HUES48 (cell line): ENCODE measurements at regions not wholly inside any gene's neighbourhood (a gene's known extent, or its start where the extent isn't known, plus 50 kb on each side); places are given as distances from the start of the nearest gene placed in this dataset.

Source experiments
- H3K27ac ChIP-seq: one replicate; pipeline ENCODE4 v1.7.0; 2013; ENCODE audit warnings: low read depth, low read length, inconsistent platforms
- H3K27me3 ChIP-seq: 2 replicates; pipeline ENCODE4 v1.6.1; 2013; ENCODE audit warnings: mild to moderate bottlenecking, low read length; ENCODE audit not compliant: control insufficient read depth, insufficient read depth
- H3K36me3 ChIP-seq: 2 replicates; pipeline ENCODE4 v1.6.1; 2013; ENCODE audit warnings: low read length; ENCODE audit not compliant: control insufficient read depth, insufficient read depth
- H3K4me1 ChIP-seq: 2 replicates; pipeline ENCODE4 v1.6.1; 2013; ENCODE audit warnings: mild to moderate bottlenecking, low read length; ENCODE audit not compliant: control insufficient read depth, insufficient read depth
- H3K4me3 ChIP-seq: 2 replicates; pipeline ENCODE4 v1.5.1; 2013; ENCODE audit warnings: mild to moderate bottlenecking, low read depth, low read length
- H3K9ac ChIP-seq: 2 replicates; pipeline ENCODE4 v1.6.1; 2013; ENCODE audit warnings: mild to moderate bottlenecking, low read depth, low read length, moderate library complexity
- H3K9me3 ChIP-seq: 2 replicates; pipeline ENCODE4 v1.6.1; 2013; ENCODE audit warnings: low read length; ENCODE audit not compliant: control insufficient read depth, insufficient read depth

GRCh38 chr6:18672852-18673251, 285.7 kb downstream of the RNF144B start:
- H3K36me3 ChIP-seq, result no peaks in the 10 kb centered on the region

GRCh38 chr6:18674346-18674745, 287.2 kb downstream of the RNF144B start:
- no peak overlapping the region for H3K27ac ChIP-seq
- no peak overlapping the region for H3K4me3 ChIP-seq
- no peaks in the 10 kb centered on the region for H3K9me3 ChIP-seq
- no peaks in the 10 kb centered on the region for H3K36me3 ChIP-seq
- no peaks in the 10 kb centered on the region for H3K27me3 ChIP-seq
- no peaks in the 10 kb centered on the region for H3K4me1 ChIP-seq
- H3K9ac ChIP-seq, result no peak overlapping the region

More at GRCh38 chr6:18672852-18673251, 285.7 kb downstream of the RNF144B start:
- Histone ChIP-seq H3K9me3 (no peaks in the 10 kb centered on the region), H3K27me3 (no peaks in the 10 kb centered on the region), H3K9ac (no peak overlapping the region), H3K4me1 (no peaks in the 10 kb centered on the region), H3K4me3 (no peak overlapping the region), H3K27ac (no peak overlapping the region)

- H3K27ac ChIP-seq, result no peak overlapping the region
- no peaks in the 10 kb centered on the region for H3K36me3 ChIP-seq
- no peaks in the 10 kb centered on the region for H3K4me1 ChIP-seq
- H3K4me3 ChIP-seq, result no peak overlapping the region
- no peaks in the 10 kb centered on the region for H3K27me3 ChIP-seq
- H3K9ac ChIP-seq, result no peak overlapping the region
- H3K9me3 ChIP-seq, result no peaks in the 10 kb centered on the region
Measured at GRCh38 chr6:18675881-18676280, 288.7 kb downstream of the RNF144B start.

- Histone ChIP-seq H3K27me3 (no peaks in the 10 kb centered on the region), H3K9me3 (no peaks in the 10 kb centered on the region), H3K36me3 (no peaks in the 10 kb centered on the region)
Measured at GRCh38 chr6:18676548-18676947, 289.4 kb downstream of the RNF144B start.

GRCh38 chr6:18680842-18681241, 293.7 kb downstream of the RNF144B start:
- no peak overlapping the region for H3K4me3 ChIP-seq
- no peaks in the 10 kb centered on the region for H3K27me3 ChIP-seq
- no peaks in the 10 kb centered on the region for H3K9me3 ChIP-seq
- H3K4me1 ChIP-seq, result no peaks in the 10 kb centered on the region
- no peak overlapping the region for H3K9ac ChIP-seq
- no peak overlapping the region for H3K27ac ChIP-seq
- no peaks in the 10 kb centered on the region for H3K36me3 ChIP-seq

More at GRCh38 chr6:18676548-18676947, 289.4 kb downstream of the RNF144B start:
- no peak overlapping the region for H3K27ac ChIP-seq
- no peak overlapping the region for H3K9ac ChIP-seq
- no peak overlapping the region for H3K4me3 ChIP-seq
- H3K4me1 ChIP-seq, result no peaks in the 10 kb centered on the region

GRCh38 chr6:18681832-18682503, 294.8 kb downstream of the RNF144B start:
- Histone ChIP-seq H3K36me3 (no peaks in the 10 kb centered on the region), H3K4me1 (no peaks in the 10 kb centered on the region), H3K27me3 (no peaks in the 10 kb centered on the region), H3K27ac (no peak overlapping the region), H3K4me3 (no peak overlapping the region), H3K9ac (no peak overlapping the region), H3K9me3 (no peaks in the 10 kb centered on the region)

GRCh38 chr6:18684343-18684742, 297.2 kb downstream of the RNF144B start:
- Histone ChIP-seq H3K4me3 (no peak overlapping the region), H3K27me3 (no peaks in the 10 kb centered on the region), H3K36me3 (no peaks in the 10 kb centered on the region), H3K9ac (no peak overlapping the region), H3K9me3 (no peaks in the 10 kb centered on the region), H3K27ac (no peak overlapping the region), H3K4me1 (no peaks in the 10 kb centered on the region)

GRCh38 chr6:18692929-18693685, 306.0 kb downstream of the RNF144B start:
- H3K36me3 ChIP-seq, result no peaks in the 10 kb centered on the region
- no peak overlapping the region for H3K9ac ChIP-seq
- no peaks in the 10 kb centered on the region for H3K9me3 ChIP-seq
- peaks cover 11% of the 10 kb centered on the region for H3K4me1 ChIP-seq
- H3K27ac ChIP-seq, result no peak overlapping the region
- H3K4me3 ChIP-seq, result no peak overlapping the region
- H3K27me3 ChIP-seq, result no peaks in the 10 kb centered on the region

- no peak overlapping the region for H3K27ac ChIP-seq
- no peaks in the 10 kb centered on the region for H3K36me3 ChIP-seq
- no peak overlapping the region for H3K9ac ChIP-seq
- no peak overlapping the region for H3K4me3 ChIP-seq
- peaks cover 11% of the 10 kb centered on the region for H3K4me1 ChIP-seq
- H3K9me3 ChIP-seq, result no peaks in the 10 kb centered on the region
- no peaks in the 10 kb centered on the region for H3K27me3 ChIP-seq
Measured at GRCh38 chr6:18693881-18694280, 306.7 kb downstream of the RNF144B start.

GRCh38 chr6:18703546-18703945, 316.4 kb downstream of the RNF144B start:
- H3K9ac ChIP-seq, result no peak overlapping the region
- H3K9me3 ChIP-seq, result no peaks in the 10 kb centered on the region
- H3K4me1 ChIP-seq, result no peaks in the 10 kb centered on the region
- H3K27ac ChIP-seq, result no peak overlapping the region
- no peak overlapping the region for H3K4me3 ChIP-seq
- no peaks in the 10 kb centered on the region for H3K36me3 ChIP-seq
- no peaks in the 10 kb centered on the region for H3K27me3 ChIP-seq

GRCh38 chr6:18707714-18708439, 320.7 kb downstream of the RNF144B start:
- no peak overlapping the region for H3K9ac ChIP-seq

More at GRCh38 chr6:18707714-18708439, 320.7 kb downstream of the RNF144B start:
- Histone ChIP-seq H3K27ac (no peak overlapping the region), H3K9me3 (no peaks in the 10 kb centered on the region), H3K4me1 (no peaks in the 10 kb centered on the region), H3K36me3 (no peaks in the 10 kb centered on the region), H3K4me3 (no peak overlapping the region), H3K27me3 (no peaks in the 10 kb centered on the region)
